ENCODE measurements at regions not wholly inside any gene's neighbourhood (a gene's known extent, or its start where the extent isn't known, plus 50 kb on each side); places are given as distances from the start of the nearest gene placed in this dataset.

DNA sequence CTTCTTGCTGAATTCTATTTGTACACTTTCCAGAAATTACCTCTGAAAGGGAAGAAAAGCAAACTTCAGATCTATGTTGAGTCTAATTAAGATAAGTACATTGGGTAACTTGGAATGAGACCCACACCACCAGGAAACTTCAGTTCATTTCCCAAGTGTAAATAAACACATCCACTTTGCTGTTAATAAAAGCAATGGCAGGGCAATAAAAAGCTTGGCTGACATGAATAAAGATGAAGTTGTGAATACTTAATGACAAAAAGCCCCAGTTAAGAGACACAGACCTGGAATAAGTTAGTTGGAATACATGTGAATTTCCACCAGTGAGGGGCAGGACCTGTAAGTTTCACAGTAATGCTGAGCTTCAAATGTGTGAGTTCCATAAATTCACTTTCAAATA is 83.3 kb downstream of the MEX3B start:
- H3F3A ChIP-seq (replicated peaks; ENCODE audit: low read depth): no peaks in the 10 kb centered on the region
- H3K79me2 ChIP-seq (replicated peaks; ENCODE audit: insufficient read depth): no peaks in the 10 kb centered on the region
- H3K9me3 Mint-ChIP-seq: peaks cover 15% of the 10 kb centered on the region
- H3K36me3 ChIP-seq (ENCODE audit: insufficient read depth): no peaks in the 10 kb centered on the region
- H3K4me2 ChIP-seq: no peak overlapping the region
- H3K9me2 ChIP-seq (ENCODE audit: insufficient read depth): no peaks in the 10 kb centered on the region
- peaks cover 28% of the 10 kb centered on the region for H3K36me3 Mint-ChIP-seq (ENCODE audit: low read depth)
- H3K27ac Mint-ChIP-seq: no peak overlapping the region
- no peaks in the 10 kb centered on the region for H3K4me1 ChIP-seq (ENCODE audit: insufficient read depth)
- H3K27me3 ChIP-seq (ENCODE audit: insufficient read depth): no peaks in the 10 kb centered on the region
- ATAC-seq (no peak), DNase-seq (ENCODE audit: low spot score) (no peak)
- no peak overlapping the region for H3K27ac ChIP-seq (ENCODE audit: low read depth)
- no peak overlapping the region for H3K4me3 Mint-ChIP-seq
- no peaks in the 10 kb centered on the region for H3K4me1 Mint-ChIP-seq
- H2AFZ ChIP-seq: no peak overlapping the region
- no peaks in the 10 kb centered on the region for H3K27me3 Mint-ChIP-seq (ENCODE audit: insufficient read depth, low read depth, poor library complexity)
- no peak overlapping the region for H3K4me3 ChIP-seq
- H4K20me1 ChIP-seq (replicated peaks; ENCODE audit: insufficient read depth): no peaks in the 10 kb centered on the region
- TF ChIP-seq, protein P1, sequence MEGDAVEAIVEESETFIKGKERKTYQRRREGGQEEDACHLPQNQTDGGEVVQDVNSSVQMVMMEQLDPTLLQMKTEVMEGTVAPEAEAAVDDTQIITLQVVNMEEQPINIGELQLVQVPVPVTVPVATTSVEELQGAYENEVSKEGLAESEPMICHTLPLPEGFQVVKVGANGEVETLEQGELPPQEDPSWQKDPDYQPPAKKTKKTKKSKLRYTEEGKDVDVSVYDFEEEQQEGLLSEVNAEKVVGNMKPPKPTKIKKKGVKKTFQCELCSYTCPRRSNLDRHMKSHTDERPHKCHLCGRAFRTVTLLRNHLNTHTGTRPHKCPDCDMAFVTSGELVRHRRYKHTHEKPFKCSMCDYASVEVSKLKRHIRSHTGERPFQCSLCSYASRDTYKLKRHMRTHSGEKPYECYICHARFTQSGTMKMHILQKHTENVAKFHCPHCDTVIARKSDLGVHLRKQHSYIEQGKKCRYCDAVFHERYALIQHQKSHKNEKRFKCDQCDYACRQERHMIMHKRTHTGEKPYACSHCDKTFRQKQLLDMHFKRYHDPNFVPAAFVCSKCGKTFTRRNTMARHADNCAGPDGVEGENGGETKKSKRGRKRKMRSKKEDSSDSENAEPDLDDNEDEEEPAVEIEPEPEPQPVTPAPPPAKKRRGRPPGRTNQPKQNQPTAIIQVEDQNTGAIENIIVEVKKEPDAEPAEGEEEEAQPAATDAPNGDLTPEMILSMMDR (conservative IDR thresholded peaks at IDR 0.05; ENCODE audit: low read depth in 2 of 2): no peak
- TF ChIP-seq, protein P2, sequence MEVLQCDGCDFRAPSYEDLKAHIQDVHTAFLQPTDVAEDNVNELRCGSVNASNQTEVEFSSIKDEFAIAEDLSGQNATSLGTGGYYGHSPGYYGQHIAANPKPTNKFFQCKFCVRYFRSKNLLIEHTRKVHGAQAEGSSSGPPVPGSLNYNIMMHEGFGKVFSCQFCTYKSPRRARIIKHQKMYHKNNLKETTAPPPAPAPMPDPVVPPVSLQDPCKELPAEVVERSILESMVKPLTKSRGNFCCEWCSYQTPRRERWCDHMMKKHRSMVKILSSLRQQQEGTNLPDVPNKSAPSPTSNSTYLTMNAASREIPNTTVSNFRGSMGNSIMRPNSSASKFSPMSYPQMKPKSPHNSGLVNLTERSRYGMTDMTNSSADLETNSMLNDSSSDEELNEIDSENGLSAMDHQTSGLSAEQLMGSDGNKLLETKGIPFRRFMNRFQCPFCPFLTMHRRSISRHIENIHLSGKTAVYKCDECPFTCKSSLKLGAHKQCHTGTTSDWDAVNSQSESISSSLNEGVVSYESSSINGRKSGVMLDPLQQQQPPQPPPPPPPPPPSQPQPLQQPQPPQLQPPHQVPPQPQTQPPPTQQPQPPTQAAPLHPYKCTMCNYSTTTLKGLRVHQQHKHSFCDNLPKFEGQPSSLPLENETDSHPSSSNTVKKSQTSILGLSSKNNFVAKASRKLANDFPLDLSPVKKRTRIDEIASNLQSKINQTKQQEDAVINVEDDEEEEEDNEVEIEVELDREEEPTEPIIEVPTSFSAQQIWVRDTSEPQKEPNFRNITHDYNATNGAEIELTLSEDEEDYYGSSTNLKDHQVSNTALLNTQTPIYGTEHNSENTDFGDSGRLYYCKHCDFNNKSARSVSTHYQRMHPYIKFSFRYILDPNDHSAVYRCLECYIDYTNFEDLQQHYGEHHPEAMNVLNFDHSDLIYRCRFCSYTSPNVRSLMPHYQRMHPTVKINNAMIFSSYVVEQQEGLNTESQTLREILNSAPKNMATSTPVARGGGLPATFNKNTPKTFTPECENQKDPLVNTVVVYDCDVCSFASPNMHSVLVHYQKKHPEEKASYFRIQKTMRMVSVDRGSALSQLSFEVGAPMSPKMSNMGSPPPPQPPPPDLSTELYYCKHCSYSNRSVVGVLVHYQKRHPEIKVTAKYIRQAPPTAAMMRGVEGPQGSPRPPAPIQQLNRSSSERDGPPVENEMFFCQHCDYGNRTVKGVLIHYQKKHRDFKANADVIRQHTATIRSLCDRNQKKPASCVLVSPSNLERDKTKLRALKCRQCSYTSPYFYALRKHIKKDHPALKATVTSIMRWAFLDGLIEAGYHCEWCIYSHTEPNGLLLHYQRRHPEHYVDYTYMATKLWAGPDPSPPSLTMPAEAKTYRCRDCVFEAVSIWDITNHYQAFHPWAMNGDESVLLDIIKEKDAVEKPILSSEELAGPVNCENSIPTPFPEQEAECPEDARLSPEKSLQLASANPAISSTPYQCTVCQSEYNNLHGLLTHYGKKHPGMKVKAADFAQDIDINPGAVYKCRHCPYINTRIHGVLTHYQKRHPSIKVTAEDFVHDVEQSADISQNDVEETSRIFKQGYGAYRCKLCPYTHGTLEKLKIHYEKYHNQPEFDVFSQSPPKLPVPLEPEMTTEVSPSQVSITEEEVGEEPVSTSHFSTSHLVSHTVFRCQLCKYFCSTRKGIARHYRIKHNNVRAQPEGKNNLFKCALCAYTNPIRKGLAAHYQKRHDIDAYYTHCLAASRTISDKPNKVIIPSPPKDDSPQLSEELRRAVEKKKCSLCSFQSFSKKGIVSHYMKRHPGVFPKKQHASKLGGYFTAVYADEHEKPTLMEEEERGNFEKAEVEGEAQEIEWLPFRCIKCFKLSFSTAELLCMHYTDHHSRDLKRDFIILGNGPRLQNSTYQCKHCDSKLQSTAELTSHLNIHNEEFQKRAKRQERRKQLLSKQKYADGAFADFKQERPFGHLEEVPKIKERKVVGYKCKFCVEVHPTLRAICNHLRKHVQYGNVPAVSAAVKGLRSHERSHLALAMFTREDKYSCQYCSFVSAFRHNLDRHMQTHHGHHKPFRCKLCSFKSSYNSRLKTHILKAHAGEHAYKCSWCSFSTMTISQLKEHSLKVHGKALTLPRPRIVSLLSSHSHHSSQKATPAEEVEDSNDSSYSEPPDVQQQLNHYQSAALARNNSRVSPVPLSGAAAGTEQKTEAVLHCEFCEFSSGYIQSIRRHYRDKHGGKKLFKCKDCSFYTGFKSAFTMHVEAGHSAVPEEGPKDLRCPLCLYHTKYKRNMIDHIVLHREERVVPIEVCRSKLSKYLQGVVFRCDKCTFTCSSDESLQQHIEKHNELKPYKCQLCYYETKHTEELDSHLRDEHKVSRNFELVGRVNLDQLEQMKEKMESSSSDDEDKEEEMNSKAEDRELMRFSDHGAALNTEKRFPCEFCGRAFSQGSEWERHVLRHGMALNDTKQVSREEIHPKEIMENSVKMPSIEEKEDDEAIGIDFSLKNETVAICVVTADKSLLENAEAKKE (CRISPR knock-in tag; IDR thresholded peaks at IDR 0.05): no peak
- TF ChIP-seq, protein P3, sequence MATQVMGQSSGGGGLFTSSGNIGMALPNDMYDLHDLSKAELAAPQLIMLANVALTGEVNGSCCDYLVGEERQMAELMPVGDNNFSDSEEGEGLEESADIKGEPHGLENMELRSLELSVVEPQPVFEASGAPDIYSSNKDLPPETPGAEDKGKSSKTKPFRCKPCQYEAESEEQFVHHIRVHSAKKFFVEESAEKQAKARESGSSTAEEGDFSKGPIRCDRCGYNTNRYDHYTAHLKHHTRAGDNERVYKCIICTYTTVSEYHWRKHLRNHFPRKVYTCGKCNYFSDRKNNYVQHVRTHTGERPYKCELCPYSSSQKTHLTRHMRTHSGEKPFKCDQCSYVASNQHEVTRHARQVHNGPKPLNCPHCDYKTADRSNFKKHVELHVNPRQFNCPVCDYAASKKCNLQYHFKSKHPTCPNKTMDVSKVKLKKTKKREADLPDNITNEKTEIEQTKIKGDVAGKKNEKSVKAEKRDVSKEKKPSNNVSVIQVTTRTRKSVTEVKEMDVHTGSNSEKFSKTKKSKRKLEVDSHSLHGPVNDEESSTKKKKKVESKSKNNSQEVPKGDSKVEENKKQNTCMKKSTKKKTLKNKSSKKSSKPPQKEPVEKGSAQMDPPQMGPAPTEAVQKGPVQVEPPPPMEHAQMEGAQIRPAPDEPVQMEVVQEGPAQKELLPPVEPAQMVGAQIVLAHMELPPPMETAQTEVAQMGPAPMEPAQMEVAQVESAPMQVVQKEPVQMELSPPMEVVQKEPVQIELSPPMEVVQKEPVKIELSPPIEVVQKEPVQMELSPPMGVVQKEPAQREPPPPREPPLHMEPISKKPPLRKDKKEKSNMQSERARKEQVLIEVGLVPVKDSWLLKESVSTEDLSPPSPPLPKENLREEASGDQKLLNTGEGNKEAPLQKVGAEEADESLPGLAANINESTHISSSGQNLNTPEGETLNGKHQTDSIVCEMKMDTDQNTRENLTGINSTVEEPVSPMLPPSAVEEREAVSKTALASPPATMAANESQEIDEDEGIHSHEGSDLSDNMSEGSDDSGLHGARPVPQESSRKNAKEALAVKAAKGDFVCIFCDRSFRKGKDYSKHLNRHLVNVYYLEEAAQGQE (IDR thresholded peaks at IDR 0.05; ENCODE audit: unreplicated experiment): no peak
- TF ChIP-seq POLR2AphosphoS5 (IDR thresholded peaks at IDR 0.05; ENCODE audit: low read depth): no peak
- TF ChIP-seq JUNB (IDR thresholded peaks at IDR 0.05; ENCODE audit: unreplicated experiment): no peak
- TF ChIP-seq ZNF331 (CRISPR knock-in tag; IDR thresholded peaks at IDR 0.05; ENCODE audit: low read depth): no peak
- no peak for TF ChIP-seq EZH2phosphoT487 (IDR thresholded peaks at IDR 0.05; ENCODE audit: unreplicated experiment)
- TF ChIP-seq STAT1 (IDR thresholded peaks at IDR 0.05; ENCODE audit: unreplicated experiment): no peak
- TF ChIP-seq ZNF114 (CRISPR knock-in tag; IDR thresholded peaks at IDR 0.05): no peak
- TF ChIP-seq CREB1 (CRISPR knock-in tag; IDR thresholded peaks at IDR 0.05; ENCODE audit: low read depth): no peak
- TF ChIP-seq NANOG (IDR thresholded peaks at IDR 0.05; ENCODE audit: borderline replicate concordance): no peak
- TF ChIP-seq, protein P4, sequence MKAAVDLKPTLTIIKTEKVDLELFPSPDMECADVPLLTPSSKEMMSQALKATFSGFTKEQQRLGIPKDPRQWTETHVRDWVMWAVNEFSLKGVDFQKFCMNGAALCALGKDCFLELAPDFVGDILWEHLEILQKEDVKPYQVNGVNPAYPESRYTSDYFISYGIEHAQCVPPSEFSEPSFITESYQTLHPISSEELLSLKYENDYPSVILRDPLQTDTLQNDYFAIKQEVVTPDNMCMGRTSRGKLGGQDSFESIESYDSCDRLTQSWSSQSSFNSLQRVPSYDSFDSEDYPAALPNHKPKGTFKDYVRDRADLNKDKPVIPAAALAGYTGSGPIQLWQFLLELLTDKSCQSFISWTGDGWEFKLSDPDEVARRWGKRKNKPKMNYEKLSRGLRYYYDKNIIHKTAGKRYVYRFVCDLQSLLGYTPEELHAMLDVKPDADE (IDR thresholded peaks at IDR 0.05): no peak

Measured in GM23338 (cell line).